ENCODE measurements at regions not wholly inside any gene's neighbourhood (a gene's known extent, or its start where the extent isn't known, plus 50 kb on each side); places are given as distances from the start of the nearest gene placed in this dataset.
"Not testable (repeated sequence)": the region's sequence is repeated elsewhere in the genome, so short reads cannot be mapped to it uniquely, and the experiment has no call there.

- DNase-seq (ENCODE audit: low spot score) = no peak
- in situ Hi-C loops (cut with HindIII; ENCODE audit: low sequenced_read_pairs) = no loop called here
These were observed 562.2 kb downstream of the MATN1 start for GRCh38 chr1:30160999-30161689.

GRCh38 chr1:30159015-30159414, 564.4 kb downstream of the MATN1 start:
- in situ Hi-C loops (cut with HindIII; ENCODE audit: low sequenced_read_pairs) = no loop called here
- DNase-seq (ENCODE audit: low spot score) = no peak

GRCh38 chr1:30155698-30156097, 567.7 kb downstream of the MATN1 start:
- DNase-seq (ENCODE audit: low spot score); in situ Hi-C loops (cut with HindIII; ENCODE audit: low sequenced_read_pairs): not testable (repeated sequence)

- in situ Hi-C loops (cut with HindIII; ENCODE audit: low sequenced_read_pairs); DNase-seq (ENCODE audit: low spot score): not testable (repeated sequence)
These were observed 568.1 kb downstream of the MATN1 start for GRCh38 chr1:30155253-30155652.

DNA sequence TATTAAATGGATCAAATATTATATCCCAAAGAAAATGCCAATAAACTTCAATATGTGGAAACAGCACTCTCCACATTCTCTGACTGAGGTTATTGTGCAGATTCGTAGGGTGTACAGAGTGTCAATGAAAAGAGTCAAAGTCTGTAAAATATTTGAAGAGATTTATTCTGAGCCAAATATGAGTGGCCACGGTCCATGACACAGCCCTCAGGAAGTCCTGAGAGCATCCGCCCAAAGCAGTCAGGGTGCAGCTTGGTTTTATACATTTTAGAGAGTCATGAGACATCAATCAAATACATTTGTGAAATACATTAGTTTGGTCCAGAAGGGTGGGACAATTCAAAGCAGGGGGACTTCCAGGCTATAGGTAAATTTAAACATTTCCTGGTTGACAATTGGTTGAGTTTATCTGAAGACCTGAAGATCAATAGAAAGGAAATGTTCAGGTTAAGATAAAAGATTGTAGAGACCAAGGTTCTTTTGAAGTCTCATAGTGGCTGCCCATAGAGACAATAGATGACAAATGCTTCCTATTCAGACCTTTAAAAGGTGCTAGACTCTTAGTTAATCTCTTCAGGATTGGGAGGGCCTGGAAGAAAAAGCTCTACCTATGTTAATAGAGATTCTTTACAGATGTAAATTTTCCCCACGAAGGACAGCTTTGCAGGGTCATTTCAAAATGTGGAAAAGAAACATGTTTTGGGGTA, 569.5 kb downstream of the MATN1 start:
- no peak for DNase-seq (ENCODE audit: low spot score)
- in situ Hi-C loops (cut with HindIII; ENCODE audit: low sequenced_read_pairs) = no loop called here

- in situ Hi-C loops (cut with HindIII; ENCODE audit: low sequenced_read_pairs) = no loop called here
- DNase-seq (ENCODE audit: low spot score) = no peak
These were observed 571.6 kb downstream of the MATN1 start for GRCh38 chr1:30151826-30152225.

- in situ Hi-C loops (cut with HindIII; ENCODE audit: low sequenced_read_pairs) = no loop called here
These were observed 572.3 kb downstream of the MATN1 start for GRCh38 chr1:30151119-30151518.

DNA sequence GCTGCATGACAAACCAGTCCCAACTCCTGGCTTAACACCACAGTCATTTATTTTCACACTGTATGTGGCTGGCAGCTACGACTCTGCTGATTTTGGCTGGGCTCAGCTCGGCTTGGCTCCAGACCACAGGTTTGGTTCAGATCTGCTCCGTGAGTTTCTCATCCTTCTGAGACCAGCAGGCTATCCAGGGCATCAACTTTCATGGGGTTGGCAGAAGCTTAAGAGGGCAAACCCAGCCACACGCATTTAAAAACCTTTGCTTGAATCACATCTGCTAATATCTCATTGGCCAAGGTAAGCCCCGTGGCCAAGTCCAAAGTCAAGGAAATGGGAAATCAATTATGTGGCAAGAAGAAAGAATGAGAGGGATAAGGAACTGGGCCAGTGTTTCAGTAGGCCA, 574.2 kb downstream of the MATN1 start:
- no peak for DNase-seq (ENCODE audit: low spot score)
- in situ Hi-C loops (cut with HindIII; ENCODE audit: low sequenced_read_pairs) = no loop called here

More at GRCh38 chr1:30151119-30151518, 572.3 kb downstream of the MATN1 start:
- no peak for DNase-seq (ENCODE audit: low spot score)

- no peak for DNase-seq (ENCODE audit: low spot score)
These were observed 574.7 kb downstream of the MATN1 start for GRCh38 chr1:30148676-30149075.

GRCh38 chr1:30147188-30147587, 576.2 kb downstream of the MATN1 start:
- no peak for DNase-seq (ENCODE audit: low spot score)
- in situ Hi-C loops (cut with HindIII; ENCODE audit: low sequenced_read_pairs) = no loop called here

More at GRCh38 chr1:30148676-30149075, 574.7 kb downstream of the MATN1 start:
- in situ Hi-C loops (cut with HindIII; ENCODE audit: low sequenced_read_pairs) = no loop called here

- in situ Hi-C loops (cut with HindIII; ENCODE audit: low sequenced_read_pairs) = no loop called here
- DNase-seq (ENCODE audit: low spot score) = no peak
These were observed 576.9 kb downstream of the MATN1 start for GRCh38 chr1:30146448-30146847.

DNA sequence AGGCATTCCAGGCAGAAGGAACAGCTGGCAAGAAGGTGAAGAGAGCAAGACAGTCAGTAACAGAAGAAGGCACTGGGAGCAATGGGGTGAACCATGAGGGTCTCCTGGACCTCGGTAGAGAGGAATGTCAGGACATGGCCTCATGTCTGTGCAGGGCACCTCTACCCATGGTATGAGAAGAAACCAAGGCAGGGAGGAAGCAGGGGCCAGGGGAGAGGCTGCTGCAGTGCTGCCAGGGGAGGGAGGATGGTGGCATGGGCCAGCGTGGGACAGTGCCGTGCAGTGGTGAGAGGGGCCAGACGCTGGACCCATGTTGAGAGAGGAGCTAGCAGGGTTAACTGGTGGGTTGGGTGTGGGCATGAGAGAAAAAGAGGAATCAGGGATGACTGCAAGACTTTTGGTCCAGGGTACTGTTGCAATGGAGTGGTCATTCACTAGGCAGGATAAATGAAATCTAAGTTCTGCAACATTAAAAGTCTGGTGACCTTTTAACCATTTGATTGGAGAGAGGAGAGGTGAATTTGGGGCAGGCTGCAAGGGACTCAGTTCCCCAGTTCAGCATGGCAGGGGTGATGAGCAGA, 577.6 kb downstream of the MATN1 start:
- DNase-seq (ENCODE audit: low spot score) = no peak
- in situ Hi-C loops (cut with HindIII; ENCODE audit: low sequenced_read_pairs) = no loop called here

- no peak for DNase-seq (ENCODE audit: low spot score)
- in situ Hi-C loops (cut with HindIII; ENCODE audit: low sequenced_read_pairs) = no loop called here
These were observed 578.6 kb downstream of the MATN1 start for GRCh38 chr1:30144831-30145230.

- in situ Hi-C loops (cut with HindIII; ENCODE audit: low sequenced_read_pairs) = no loop called here
- DNase-seq (ENCODE audit: low spot score) = no peak
These were observed 579.9 kb downstream of the MATN1 start for GRCh38 chr1:30143517-30143916.

GRCh38 chr1:30140566-30140965, 582.8 kb downstream of the MATN1 start:
- in situ Hi-C loops (cut with HindIII; ENCODE audit: low sequenced_read_pairs) = no loop called here
- no peak for DNase-seq (ENCODE audit: low spot score)

GRCh38 chr1:30138891-30139290, 584.5 kb downstream of the MATN1 start:
- in situ Hi-C loops (cut with HindIII; ENCODE audit: low sequenced_read_pairs) = no loop called here
- DNase-seq (ENCODE audit: low spot score) = no peak

DNA sequence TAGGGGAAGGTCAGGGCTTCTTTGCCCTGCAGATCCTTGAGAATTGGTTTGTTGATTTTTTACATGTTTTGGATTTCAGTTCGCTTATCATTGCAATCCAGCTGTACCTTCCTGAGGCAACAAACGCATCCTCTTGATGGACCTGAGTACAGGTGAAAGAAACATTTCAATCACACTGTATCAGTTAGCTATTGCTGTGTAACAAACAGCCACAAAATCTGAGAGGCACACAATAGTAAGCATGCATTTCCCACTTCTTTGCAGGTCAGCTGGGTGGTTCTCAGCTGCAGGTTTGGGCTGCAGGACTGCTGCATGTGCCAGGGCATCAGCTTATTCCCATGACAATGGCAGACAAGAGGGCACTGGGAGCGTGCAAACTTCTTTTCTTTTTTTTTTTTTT, 586.4 kb downstream of the MATN1 start:
- in situ Hi-C loops (cut with HindIII; ENCODE audit: low sequenced_read_pairs) = no loop called here
- no peak for DNase-seq (ENCODE audit: low spot score)

DNA sequence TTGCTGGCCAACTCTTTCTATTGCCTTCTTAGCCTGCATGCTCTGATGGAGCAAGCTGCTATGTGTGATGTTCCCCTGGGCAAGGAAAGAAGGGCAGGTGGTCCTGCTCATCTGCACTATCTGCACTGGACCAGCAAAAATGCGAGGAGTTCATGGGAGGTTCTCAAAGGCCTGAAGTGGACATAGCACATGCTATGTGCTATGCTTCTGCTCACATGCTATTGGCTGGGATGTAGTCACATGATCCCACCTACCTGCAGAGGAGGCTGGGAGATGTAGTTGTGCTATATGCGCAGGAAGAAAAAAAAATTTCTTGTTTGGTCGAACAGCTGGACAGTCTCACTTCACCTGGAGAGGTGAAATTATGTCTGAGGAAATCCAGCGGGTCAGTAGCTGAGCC, 587.7 kb downstream of the MATN1 start:
- DNase-seq (ENCODE audit: low spot score) = no peak
- in situ Hi-C loops (cut with HindIII; ENCODE audit: low sequenced_read_pairs) = no loop called here

- in situ Hi-C loops (cut with HindIII; ENCODE audit: low sequenced_read_pairs) = no loop called here
- no peak for DNase-seq (ENCODE audit: low spot score)
These were observed 588.7 kb downstream of the MATN1 start for GRCh38 chr1:30134466-30135217.
